HG03108 (cell line): ENCODE measurements at regions not wholly inside any gene's neighbourhood (a gene's known extent, or its start where the extent isn't known, plus 50 kb on each side); places are given as distances from the start of the nearest gene placed in this dataset.

Experiments
- ATAC-seq: cut with Tn5 transposase; IDR thresholded peaks from one replicate; pipeline ENCODE4 v1.9.1; 2021; ENCODE audit warnings: moderate library complexity; ENCODE audit not compliant: unreplicated experiment

DNA sequence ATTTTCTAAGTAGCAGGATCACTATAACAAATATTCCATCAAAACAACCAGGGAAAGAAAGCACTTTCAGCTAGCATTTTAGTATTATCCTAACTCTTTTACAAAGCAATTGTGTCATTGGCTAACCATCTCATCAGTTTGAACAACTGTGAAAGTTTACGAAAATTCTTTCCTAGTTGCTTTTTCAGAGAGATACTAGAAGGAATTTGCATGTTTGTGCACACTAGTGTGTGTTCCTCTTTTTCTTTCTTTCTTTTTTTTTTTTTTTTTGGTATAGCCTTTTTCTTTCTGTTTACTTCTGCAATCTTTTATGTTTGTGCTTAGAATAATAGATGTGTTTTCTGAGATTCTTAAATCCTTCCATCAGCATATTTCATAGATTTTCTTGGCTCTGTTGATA is 124.7 kb upstream of the SEMA6A start:
- ATAC-seq, result no peak

DNA sequence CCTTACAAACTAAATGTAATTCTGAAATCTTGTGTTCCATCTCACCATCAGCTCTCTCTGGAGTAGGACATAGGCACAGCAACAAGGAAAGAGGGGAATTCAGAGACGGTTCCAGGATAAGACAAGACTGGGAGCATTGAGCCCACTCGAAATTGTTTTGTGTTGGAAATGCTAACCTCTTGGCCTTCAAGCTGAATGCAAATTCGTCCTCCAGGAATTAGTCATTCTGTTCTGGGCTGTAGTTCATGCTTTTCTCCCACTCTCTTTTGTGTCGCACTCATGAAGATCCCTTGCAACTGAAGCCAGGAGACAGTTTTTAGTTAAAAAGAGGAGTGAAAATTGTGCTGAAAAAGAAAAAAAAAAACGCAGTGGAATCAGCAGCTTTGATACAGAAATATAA is 121.7 kb upstream of the SEMA6A start:
- ATAC-seq, result peak; percentile 81

DNA sequence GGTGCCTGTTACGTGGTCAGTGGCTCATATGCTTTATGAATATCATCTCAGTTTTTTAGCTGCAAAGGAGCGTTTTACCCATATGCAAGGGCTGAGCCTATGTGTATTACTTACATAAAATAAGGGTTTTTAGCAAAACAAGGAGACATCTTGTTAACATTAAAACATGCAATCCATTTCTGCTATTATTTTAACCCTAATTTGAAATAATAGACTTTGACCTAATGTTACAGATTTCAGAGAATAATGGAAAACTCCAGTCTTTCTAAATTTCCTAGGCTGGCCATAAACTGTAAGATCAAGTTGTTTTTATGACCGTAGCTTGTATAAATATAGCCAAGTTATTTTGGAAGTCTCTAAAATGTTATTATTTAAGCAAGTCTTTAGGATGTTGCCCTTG is 121.1 kb upstream of the SEMA6A start:
- no peak for ATAC-seq

DNA sequence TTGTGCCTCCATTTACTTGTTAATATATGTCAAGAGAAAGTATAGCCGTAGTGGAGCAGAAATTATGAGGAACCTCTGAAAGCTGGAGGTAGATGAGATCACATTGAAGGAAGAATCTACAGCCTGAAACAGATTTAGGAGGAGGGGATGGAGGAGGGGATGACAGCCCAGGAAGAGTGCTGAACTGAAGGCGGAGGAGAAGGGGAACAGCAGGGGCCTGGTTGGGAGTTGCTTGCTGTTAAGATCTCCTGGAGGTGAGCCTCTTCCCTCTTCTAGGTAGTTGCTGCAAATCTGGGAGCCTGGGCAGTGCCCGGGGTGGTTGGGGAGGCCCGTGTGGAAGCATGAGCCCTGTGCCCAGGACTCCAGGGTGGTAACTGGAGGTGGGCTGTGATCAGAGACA is 111.8 kb upstream of the SEMA6A start:
- no peak for ATAC-seq

DNA sequence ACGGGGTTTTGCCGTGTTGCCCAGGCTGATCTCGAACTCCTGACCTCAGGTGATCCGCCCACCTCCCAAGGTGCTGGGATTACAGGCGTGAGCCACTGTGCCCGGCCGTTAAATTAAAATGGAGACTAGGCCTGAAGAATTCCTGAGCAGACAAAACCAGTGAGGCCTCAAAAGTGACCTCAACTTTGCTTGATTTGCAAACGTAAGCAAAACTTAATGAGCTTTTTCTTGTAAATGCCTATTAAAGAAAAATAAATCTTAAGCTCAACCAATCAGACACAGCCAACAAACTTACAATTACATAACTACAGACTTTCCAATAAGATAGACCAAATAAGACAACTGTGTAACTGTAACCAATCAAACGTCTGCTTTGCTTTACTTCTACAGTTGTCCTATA is 111.3 kb upstream of the SEMA6A start:
- no peak for ATAC-seq

- no peak for ATAC-seq
Measured at GRCh38 chr5:116685069-116685468, 110.4 kb upstream of the SEMA6A start.

- ATAC-seq, result peak; percentile 96
Measured at GRCh38 chr5:116681334-116682013, 106.9 kb upstream of the SEMA6A start.

DNA sequence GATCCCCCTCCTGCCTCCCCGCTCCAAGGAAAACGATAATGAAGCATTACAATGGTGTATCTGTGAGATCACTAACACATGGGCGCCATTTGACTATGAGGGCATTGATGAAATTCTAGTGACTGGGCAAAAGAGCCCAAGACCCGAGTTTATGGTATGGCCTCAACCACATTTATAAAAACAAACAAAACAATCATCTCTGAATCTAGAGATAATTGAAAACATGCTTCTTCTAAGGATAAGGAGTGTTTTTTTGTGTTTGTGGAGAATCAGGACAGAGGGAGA is 100.9 kb upstream of the SEMA6A start:
- no peak for ATAC-seq

- ATAC-seq, result no peak
Measured at GRCh38 chr5:116674881-116675625, 100.4 kb upstream of the SEMA6A start.

DNA sequence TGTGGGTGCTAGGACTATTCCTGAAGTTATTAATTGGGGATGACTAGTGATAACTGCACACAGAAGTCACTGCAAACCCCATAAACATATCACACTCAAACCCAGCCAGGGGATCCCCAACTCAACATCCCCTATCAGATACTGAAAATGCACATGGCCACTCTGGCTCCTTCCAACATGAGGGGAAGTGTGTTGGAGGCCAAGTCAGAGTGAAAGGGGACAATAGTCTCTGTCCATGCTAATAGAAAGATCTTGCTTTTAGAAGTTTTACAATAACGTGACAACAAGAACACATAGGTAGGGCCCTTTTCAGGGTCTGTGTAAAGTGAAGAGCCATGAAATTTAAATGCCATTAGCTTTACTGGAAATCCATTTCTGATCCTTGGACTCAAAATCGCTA is 98.8 kb upstream of the SEMA6A start:
- no peak for ATAC-seq

- no peak for ATAC-seq
Measured at GRCh38 chr5:116672203-116672602, 97.6 kb upstream of the SEMA6A start.

DNA sequence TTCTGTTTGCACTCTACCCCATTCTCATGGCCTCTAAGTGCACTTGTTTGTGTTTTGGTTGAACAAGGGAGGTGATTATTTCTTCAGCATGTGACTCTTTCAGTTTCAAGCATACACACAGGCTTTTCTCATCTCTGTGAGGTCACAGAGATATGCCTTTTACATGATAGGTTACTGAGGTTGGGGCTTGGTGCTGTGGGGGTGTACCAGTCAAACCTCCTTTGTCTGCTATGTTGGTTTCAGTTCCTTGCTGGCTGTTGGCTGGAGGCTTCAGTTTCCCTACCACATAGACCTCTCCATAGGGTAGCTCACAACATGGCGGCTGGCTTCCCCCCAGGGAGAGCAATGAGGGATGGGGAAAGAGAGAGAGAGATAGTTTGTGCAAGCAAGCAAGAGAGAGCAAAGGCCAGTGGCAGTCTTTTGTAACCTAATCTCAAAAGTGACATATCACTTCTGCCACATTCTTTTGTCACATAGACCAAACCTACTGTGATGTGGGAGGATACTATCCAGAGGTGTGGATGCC is 96.7 kb upstream of the SEMA6A start:
- ATAC-seq, result peak; percentile 92

DNA sequence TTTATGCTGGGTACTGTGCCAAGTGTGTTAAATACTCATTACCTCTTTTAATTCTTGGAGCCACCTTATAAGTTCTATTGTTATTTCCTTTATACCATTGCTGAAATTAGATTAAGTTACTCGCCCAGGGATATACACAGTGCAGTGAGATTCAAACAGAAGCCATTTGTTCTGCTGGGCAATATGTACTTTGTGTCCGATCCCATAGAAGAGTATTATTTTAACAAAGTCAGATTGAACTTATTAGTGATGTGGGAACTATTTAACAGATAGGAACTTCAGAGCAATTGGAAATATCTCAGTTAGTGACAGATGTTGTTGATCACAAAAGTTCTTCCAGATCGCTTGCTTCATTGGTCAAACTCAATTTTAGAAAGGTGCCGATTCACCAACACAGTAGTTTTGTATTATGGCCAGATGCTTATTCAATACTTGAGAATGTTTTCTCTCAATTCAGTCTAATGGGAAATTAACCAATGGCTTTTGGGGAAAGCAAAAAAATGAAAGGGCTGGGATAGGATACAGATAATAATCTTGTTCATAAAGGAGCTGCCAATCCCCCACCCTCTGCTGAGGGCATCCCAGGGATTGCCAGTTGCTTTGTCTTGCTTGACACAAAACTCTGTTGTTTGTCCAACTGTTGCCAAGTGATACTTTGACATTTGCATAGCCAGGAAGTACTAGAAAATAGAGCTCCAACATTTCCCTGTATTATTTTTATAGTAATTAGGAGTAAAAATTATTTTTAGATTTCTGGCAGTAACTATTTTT is 94.8 kb upstream of the SEMA6A start:
- no peak for ATAC-seq

- no peak for ATAC-seq
Measured at GRCh38 chr5:116668390-116668789, 93.8 kb upstream of the SEMA6A start.

- ATAC-seq, result no peak
Measured at GRCh38 chr5:116666901-116667300, 92.3 kb upstream of the SEMA6A start.

GRCh38 chr5:116664988-116665387 is 90.4 kb upstream of the SEMA6A start:
- no peak for ATAC-seq

GRCh38 chr5:116663081-116663480 is 88.5 kb upstream of the SEMA6A start:
- no peak for ATAC-seq

- ATAC-seq, result no peak
Measured at GRCh38 chr5:116661419-116661818, 86.8 kb upstream of the SEMA6A start.

- no peak for ATAC-seq
Measured at GRCh38 chr5:116660929-116661328, 86.3 kb upstream of the SEMA6A start.

GRCh38 chr5:116658830-116659229 is 84.2 kb upstream of the SEMA6A start:
- no peak for ATAC-seq

DNA sequence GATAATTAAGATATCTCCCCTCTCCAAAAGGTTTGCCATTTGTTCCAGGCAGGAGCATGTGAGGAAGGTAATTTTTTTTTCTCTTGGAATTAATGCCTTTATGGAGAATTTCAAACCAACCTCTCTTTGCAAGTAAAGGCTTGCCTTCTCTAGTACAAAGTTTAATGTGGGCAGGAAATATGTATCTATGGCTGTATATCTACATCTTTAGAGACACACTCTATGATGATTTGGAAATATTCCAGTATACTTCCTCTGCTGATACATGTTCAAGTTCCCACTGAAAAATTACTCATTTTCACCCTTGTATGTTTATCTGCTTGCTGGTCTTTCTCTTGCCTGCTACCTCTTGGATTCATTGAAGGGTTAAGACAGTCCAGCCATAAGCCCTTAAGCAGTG is 83.5 kb upstream of the SEMA6A start:
- no peak for ATAC-seq

DNA sequence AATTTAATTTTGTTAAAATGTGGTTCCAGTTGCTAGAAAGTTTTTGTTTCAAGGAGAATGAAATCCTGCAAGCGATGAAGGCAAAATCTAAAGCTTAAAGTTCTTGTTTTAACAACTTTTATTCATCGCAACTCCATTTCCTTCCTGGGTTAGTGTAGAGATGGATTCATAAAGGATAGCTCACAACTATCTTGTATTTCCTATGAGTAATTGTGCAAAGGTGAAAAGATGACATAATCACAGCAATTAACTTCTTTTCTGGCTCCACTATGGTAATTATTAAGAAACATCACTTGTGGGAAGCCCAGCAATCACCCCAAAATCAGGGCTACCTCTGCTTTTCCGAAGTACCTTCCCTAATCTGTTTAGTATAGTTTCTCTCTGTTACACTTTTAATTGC is 80.8 kb upstream of the SEMA6A start:
- ATAC-seq, result no peak
